K562 (cell line): ENCODE measurements at regions not wholly inside any gene's neighbourhood (a gene's known extent, or its start where the extent isn't known, plus 50 kb on each side); places are given as distances from the start of the nearest gene placed in this dataset.

ENCODE experiments used
- ATAC-seq: fragments of 200-7000 bp; cut with Tn5 transposase; 3 replicates; pipeline ENCODE4 v1.9.1; 2020; ENCODE audit warnings: moderate library complexity
- BruUV-seq: library from RNA; stranded (reverse); fragments of 400-500 nt; replicated peaks from 2 replicates; lab custom pipeline; 2021; lab: Mats Ljungman, UMichigan
- CTCF ChIA-PET: fragments of 300-600 bp; formaldehyde crosslinking; extraction: SDS; loops from one replicate; lab custom pipeline; 2021; ENCODE audit warnings: low intra/inter-chr PET ratio; lab: Yijun Ruan, JAX
- POLR2A ChIA-PET: fragments of 300-600, 350-650 bp; sonication (Branson Sonifier 250); formaldehyde crosslinking; extraction: SDS; loops from one replicate; lab custom pipeline; 2021; ENCODE audit warnings: antibody characterized with exemption, inconsistent platforms; lab: Yijun Ruan, JAX
- DNase-seq, 4 experiments: peaks; one replicate each; pipeline versions ENCODE4 v3.0.0 to v3.0.0-alpha.2; 2011 to 2018; ENCODE audit warnings: low spot score in 3 of 4, mixed read lengths in 3 of 4; ENCODE audit errors: extremely low read depth in 1 of 4
- FAIRE-seq: peaks from 2 replicates; lab custom pipeline; 2011; peaks lifted over from hg19 to GRCh38; lab: Jason Lieb, UNC
- H2AFZ ChIP-seq: 2 replicates; pipeline ENCODE4 v1.6.0; 2011; ENCODE audit warnings: low read depth, low read length, control low read depth, inconsistent platforms
- H3K27ac ChIP-seq: fragments of 200-600 bp; 3 replicates; pipeline ENCODE4 v1.8.0; 2011; ENCODE audit warnings: low read depth, mild to moderate bottlenecking, control low read depth, inconsistent platforms, low read length, moderate library complexity, mixed read lengths; ENCODE audit errors: extremely low read depth
- H3K27me3 ChIP-seq, 2 experiments: fragments of 300-600 bp in 1 of 2; 2 replicates in 1 of 2; 3 replicates in 1 of 2; pipeline versions ENCODE4 v1.6.0 to v1.8.0; 2011; ENCODE audit warnings: inconsistent platforms in 2 of 2, low read length in 2 of 2, mild to moderate bottlenecking in 1 of 2, mixed read lengths in 1 of 2, moderate library complexity in 1 of 2; ENCODE audit not compliant: control insufficient read depth in 2 of 2, insufficient read depth in 2 of 2
- H3K36me3 ChIP-seq: fragments of 300-600 bp; 3 replicates; pipeline ENCODE4 v1.8.0; 2011; ENCODE audit warnings: mild to moderate bottlenecking, low read length, inconsistent platforms; ENCODE audit not compliant: control insufficient read depth, insufficient read depth
- H3K4me1 ChIP-seq, 2 experiments: fragments of 200-600 bp in 1 of 2; replicated peaks in 1 of 2; 2 replicates in 1 of 2; 3 replicates in 1 of 2; pipeline versions ENCODE4 v1.5.1 to v1.8.0; 2011; ENCODE audit warnings: inconsistent platforms in 2 of 2, low read length in 2 of 2, mild to moderate bottlenecking in 1 of 2, mixed read lengths in 1 of 2, moderate library complexity in 1 of 2; ENCODE audit not compliant: control insufficient read depth in 2 of 2, insufficient read depth in 2 of 2
- H3K4me2 ChIP-seq: 2 replicates; pipeline ENCODE4 v1.6.1; 2011; ENCODE audit warnings: low read length, control low read depth, inconsistent platforms, mixed read lengths; ENCODE audit not compliant: insufficient read depth
- H3K4me3 ChIP-seq: fragments of 200-600 bp; sonication (generic), shearing (Covaris generic); 2 replicates; pipeline ENCODE4 v1.5.1; 2016; ENCODE audit warnings: control low read depth, inconsistent platforms
- H3K79me2 ChIP-seq: fragments of 200-600 bp; 3 replicates; pipeline ENCODE4 v1.8.0; 2011; ENCODE audit warnings: low read length, inconsistent platforms; ENCODE audit not compliant: control insufficient read depth, insufficient read depth
- H3K9ac ChIP-seq, 2 experiments: 2 replicates each; pipeline versions ENCODE4 v1.6.0 to v1.6.1; 2011; ENCODE audit warnings: low read depth in 2 of 2, low read length in 2 of 2, control low read depth in 1 of 2, inconsistent platforms in 1 of 2, mild to moderate bottlenecking in 1 of 2, mixed read lengths in 1 of 2; ENCODE audit not compliant: insufficient read depth in 1 of 2
- H3K9me1 ChIP-seq: one replicate; pipeline ENCODE4 v1.6.0; 2011; ENCODE audit warnings: inconsistent platforms, mild to moderate bottlenecking, low read length, moderate library complexity; ENCODE audit not compliant: control insufficient read depth, insufficient read depth
- H3K9me3 ChIP-seq: replicated peaks from 2 replicates; pipeline ENCODE4 v1.5.1; 2011; ENCODE audit warnings: low read depth, low read length, inconsistent platforms; ENCODE audit not compliant: control insufficient read depth, insufficient read depth
- H4K20me1 ChIP-seq: replicated peaks from 2 replicates; pipeline ENCODE4 v1.6.1; 2011; ENCODE audit warnings: low read length, inconsistent platforms, mixed read lengths; ENCODE audit not compliant: control insufficient read depth, insufficient read depth
- BMI1 ChIP-seq: fragments of 150-350 bp; IDR thresholded peaks from 2 replicates; pipeline ENCODE4 v1.6.1; 2014; ENCODE audit warnings: low read length
- CSDE1 ChIP-seq, 2 experiments: fragments of 450-650 bp; IDR thresholded peaks; 2 replicates each; pipeline ENCODE4 v1.6.1; 2016; ENCODE audit warnings: mild to moderate bottlenecking in 1 of 2
- GTF2A2 ChIP-seq: IDR thresholded peaks from 2 replicates; pipeline ENCODE4 v1.6.1; 2016; ENCODE audit warnings: mild to moderate bottlenecking, missing genetic modification characterization, missing compliant biosample characterization
- HLTF ChIP-seq: fragments of 450-650 bp; IDR thresholded peaks from 2 replicates; pipeline ENCODE4 v1.6.1; 2016
- MYC ChIP-seq, 2 experiments: fragments of 250-450 bp in 1 of 2; sonication (Bioruptor Pico) in 1 of 2; IDR thresholded peaks; 2 replicates each; pipeline versions ENCODE4 v1.5.1 to v1.6.1; 2012 to 2021; ENCODE audit warnings: low read depth in 2 of 2, borderline replicate concordance in 1 of 2, improper control_type of control experiment in 1 of 2, low read length in 1 of 2, mild to moderate bottlenecking in 1 of 2, moderate library complexity in 1 of 2
- PYGO2 ChIP-seq: fragments of 450-650 bp; IDR thresholded peaks from 2 replicates; pipeline ENCODE4 v1.6.1; 2016; ENCODE audit warnings: mild to moderate bottlenecking, missing genetic modification characterization, moderate library complexity, missing compliant biosample characterization
- ZNF311 ChIP-seq: fragments of 250-450 bp; sonication (Bioruptor Pico); IDR thresholded peaks from 2 replicates; pipeline ENCODE4 v1.4.0; 2020; ENCODE audit warnings: mild to moderate bottlenecking, moderate library complexity
- ZNF79 ChIP-seq: fragments of 250-450 bp; sonication (Bioruptor Pico); IDR thresholded peaks from 2 replicates; pipeline ENCODE4 v1.4.0; 2020; ENCODE audit warnings: low read depth, mild to moderate bottlenecking, moderate library complexity
- ZZZ3 ChIP-seq: fragments of 450-650 bp; IDR thresholded peaks from 2 replicates; pipeline ENCODE4 v1.6.1; 2016; ENCODE audit warnings: antibody characterized with exemption, mild to moderate bottlenecking, moderate library complexity
- WGBS: fragments of 100-300 bp; shearing (Covaris generic); methylation state at CpG from one replicate; pipeline ENCODE4 v1.1.6; 2016; ENCODE audit warnings: low coverage, mixed read lengths; ENCODE audit not compliant: insufficient coverage; ENCODE audit errors: missing lambda C conversion rate; 5-methylcytosine and 5-hydroxymethylcytosine counted together
- in situ Hi-C: fragments of 300-500 bp; cut with MboI; formaldehyde crosslinking; loops from 4 replicates; pipeline ENCODE4 v1.15.0; 2018; ENCODE audit warnings: inconsistent platforms, mixed read lengths
- intact Hi-C: fragments of 100-400 bp; cut with micrococcal nuclease; formaldehyde crosslinking; loops from 2 replicates; pipeline ENCODE4 v1.14.2; 2022
- TF ChIP-seq, protein P1 (sequence below): conservative IDR thresholded peaks from 2 replicates; pipeline ENCODE4 v1.6.1; 2011; ENCODE audit warnings: low read depth, mild to moderate bottlenecking, low read length; ENCODE audit not compliant: control insufficient read depth

DNA sequence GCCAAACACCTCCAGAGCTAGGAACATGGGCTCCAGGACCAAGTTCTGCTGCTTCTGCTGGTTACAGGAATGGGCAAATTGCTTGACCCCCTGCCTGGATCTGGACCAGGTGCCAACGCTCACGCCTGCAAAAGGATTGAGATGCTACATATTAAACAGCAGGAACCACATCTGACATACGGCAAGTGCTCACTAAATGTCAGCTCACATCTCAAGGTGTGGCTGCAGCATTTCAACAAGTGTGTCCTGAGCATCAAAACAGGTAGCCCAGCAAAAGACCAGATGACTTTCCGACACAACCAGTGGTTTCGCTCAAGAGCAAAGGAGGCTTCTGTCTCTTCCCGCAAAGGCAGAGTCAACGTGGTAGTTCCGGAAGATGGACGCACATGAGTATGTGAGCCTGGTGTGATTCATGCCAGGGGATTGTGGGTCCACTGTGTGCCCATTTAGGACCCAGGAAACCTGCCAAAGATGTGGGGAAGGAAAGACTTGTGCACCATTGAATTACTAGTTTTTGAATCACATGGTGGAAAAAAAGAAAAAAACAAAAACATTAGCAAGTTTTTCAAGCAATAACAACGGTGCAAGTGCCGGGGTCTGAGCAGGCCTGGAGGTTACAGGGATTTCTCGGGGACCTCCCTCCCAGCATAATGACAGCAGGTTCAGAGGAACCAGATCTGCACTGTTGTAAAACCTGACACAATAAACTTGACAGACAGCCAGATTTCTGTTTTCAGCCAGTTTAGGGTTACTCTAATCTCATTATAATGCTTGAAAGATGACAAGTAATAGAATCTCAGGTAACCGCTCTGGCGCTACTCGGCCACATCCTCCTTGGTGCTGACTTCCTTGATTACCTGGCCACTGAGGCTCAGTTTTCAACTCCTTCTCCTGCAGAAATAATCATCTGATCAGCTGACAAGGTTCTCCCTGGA lies 77.9 kb downstream of the SOX1 start (continued):
- TF ChIP-seq CSDE1 (IDR thresholded peaks at IDR 0.05): no peak
- no peak for TF ChIP-seq PYGO2 (tag)
- no peak for TF ChIP-seq BMI1
- no peak for TF ChIP-seq GTF2A2 (tag)
- TF ChIP-seq ZNF79 (CRISPR knock-in tag): no peak
- no peak for TF ChIP-seq MYC (IDR thresholded peaks at IDR 0.05; ENCODE audit: low read depth, low read length)
- no peak for TF ChIP-seq MYC (CRISPR knock-in tag; IDR thresholded peaks at IDR 0.05; ENCODE audit: borderline replicate concordance, low read depth)
- TF ChIP-seq ZNF311 (CRISPR knock-in tag): no peak
- TF ChIP-seq, all 486 proteins: peak for 0

DNA sequence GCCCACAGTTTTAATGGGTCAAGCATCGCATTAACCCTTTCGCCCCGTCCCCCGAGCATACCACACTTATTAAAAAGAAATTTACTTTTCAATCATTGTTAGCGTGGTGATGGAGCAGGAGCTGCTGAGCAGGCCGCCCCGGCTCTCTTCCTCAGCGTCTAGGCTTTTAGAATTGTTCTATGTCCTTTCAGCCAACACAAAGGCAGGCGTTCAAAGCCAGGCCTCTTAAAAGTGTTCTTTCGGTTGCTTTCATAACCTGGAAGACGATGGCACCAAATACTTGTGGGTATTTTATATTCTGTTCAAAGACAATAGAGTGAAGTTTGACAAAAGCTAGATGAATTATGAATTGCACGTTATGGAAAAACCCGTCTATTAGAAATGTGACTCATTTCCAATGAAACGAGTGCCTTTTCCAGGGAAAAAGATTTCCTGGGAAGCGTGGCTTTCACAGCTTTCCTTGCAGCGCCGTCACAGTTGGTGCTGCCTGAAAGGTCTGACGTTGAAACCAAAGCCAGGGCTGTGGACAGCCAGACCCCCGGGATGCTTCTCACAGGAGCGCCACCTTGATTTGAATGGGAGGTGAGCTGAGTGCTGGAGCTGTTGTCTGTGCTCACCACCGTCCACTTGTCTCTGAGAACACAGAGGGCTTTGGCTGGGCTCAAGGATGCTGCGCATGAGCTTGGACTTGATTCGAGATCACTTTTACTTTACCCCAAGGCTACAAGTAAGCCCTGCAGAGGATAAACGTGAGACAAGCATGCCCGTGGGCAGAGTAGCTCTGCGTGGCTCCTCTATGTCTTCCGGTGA lies 78.8 kb downstream of the SOX1 start:
- ATAC-seq: no peak
- H3K9me1 ChIP-seq: no peaks in the 10 kb centered on the region
- no peak overlapping the region for H3K4me3 ChIP-seq
- no peak overlapping the region for H3K27ac ChIP-seq
- no peak overlapping the region for H2AFZ ChIP-seq
- no peak for FAIRE-seq
- H3K9ac ChIP-seq: no peak overlapping the region
- no TSS peak for BruUV-seq
- H3K79me2 ChIP-seq: no peaks in the 10 kb centered on the region
- intact Hi-C loops (no loop called here), in situ Hi-C loops (no loop called here)
- no peak overlapping the region for H3K4me2 ChIP-seq
- H3K36me3 ChIP-seq: no peaks in the 10 kb centered on the region
- no peaks in the 10 kb centered on the region for H4K20me1 ChIP-seq
- no peaks in the 10 kb centered on the region for H3K27me3 ChIP-seq
- no peaks in the 10 kb centered on the region; the same call in 1 of the 2 replicates for H3K9me3 ChIP-seq
- no peaks in the 10 kb centered on the region for H3K4me1 ChIP-seq
- no peak for DNase-seq
- ChIA-PET CTCF (no interaction called here), POLR2A (no interaction called here)
- WGBS: under 1% methylated on average over 23 of the region's 27 CpGs
- TF ChIP-seq HLTF: no peak
- TF ChIP-seq, protein P1, sequence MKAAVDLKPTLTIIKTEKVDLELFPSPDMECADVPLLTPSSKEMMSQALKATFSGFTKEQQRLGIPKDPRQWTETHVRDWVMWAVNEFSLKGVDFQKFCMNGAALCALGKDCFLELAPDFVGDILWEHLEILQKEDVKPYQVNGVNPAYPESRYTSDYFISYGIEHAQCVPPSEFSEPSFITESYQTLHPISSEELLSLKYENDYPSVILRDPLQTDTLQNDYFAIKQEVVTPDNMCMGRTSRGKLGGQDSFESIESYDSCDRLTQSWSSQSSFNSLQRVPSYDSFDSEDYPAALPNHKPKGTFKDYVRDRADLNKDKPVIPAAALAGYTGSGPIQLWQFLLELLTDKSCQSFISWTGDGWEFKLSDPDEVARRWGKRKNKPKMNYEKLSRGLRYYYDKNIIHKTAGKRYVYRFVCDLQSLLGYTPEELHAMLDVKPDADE: no peak
- no peak for TF ChIP-seq ZZZ3
